ENCODE measurements at regions not wholly inside any gene's neighbourhood (a gene's known extent, or its start where the extent isn't known, plus 50 kb on each side); places are given as distances from the start of the nearest gene placed in this dataset.

DNA sequence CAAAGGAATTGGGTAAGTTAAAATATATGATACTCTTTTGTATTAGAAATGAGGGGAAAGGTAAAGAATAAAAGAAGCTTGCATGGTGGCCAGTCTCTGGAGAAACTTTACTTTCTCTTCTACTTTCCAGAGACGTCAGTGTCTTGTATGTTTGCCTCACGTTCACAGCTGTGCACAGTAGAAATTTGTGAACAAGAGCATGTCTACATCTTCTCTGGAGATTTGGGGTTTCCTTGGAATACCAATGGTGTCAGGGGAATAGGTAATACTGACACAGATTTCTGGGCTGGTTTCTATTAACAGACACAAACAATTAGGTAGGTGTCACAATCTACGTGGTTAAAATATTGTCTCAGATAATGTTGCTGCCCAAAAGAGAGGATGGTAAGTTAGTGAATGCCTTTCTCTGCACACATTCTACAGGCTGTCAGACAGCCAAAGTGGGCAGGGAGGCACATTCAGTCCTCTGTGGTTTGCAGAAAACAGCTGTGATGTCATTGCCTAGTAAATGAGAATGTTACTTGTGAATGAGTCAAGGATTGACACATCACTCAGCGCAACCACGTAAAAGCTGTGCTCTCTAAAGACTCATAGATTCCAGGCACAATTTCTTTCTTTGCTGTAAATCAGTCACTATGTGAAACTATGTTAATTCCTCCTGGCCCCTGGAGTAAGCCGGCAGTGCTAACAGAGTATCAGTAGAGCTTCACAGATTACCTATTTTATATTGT lies 397.1 kb downstream of the MAN2A1 start:
- Histone ChIP-seq H4K8ac (replicated peaks; ENCODE audit: insufficient read length, low read depth, low read length) (no peak overlapping the region), H3K27me3 (ENCODE audit: insufficient read depth, low read length) (no peaks in the 10 kb centered on the region), H3K4me1 (ENCODE audit: insufficient read depth, low read length) (no peaks in the 10 kb centered on the region), H3K23me2 (ENCODE audit: insufficient read length, low read depth, low read length, poor library complexity, severe bottlenecking) (no peaks in the 10 kb centered on the region), H2AK5ac (ENCODE audit: insufficient read length, low read length) (no peak overlapping the region), H3K9me3 (ENCODE audit: control insufficient read depth, low read depth, low read length) (no peaks in the 10 kb centered on the region), H2BK120ac (ENCODE audit: low read depth, low read length, poor library complexity, severe bottlenecking) (no peak overlapping the region), H2BK5ac (ENCODE audit: insufficient read length, low read length) (no peak overlapping the region), H3K27ac (ENCODE audit: insufficient read length, low read depth, low read length) (no peak overlapping the region), H3K23ac (ENCODE audit: insufficient read length, low read depth, low read length) (no peak overlapping the region), H4K91ac (ENCODE audit: insufficient read length, low read depth, low read length) (no peak overlapping the region), H3K9ac (ENCODE audit: extremely low read depth, insufficient read length, low read length) (no peak overlapping the region), H2BK15ac (ENCODE audit: low read depth, low read length) (no peak overlapping the region), H4K20me1 (ENCODE audit: control insufficient read depth, insufficient read depth, insufficient read length) (no peaks in the 10 kb centered on the region), H3K56ac (ENCODE audit: insufficient read length, low read depth, low read length) (no peak overlapping the region), H3K18ac (ENCODE audit: insufficient read length, low read depth, low read length) (no peak overlapping the region), H3K79me2 (ENCODE audit: insufficient read depth, low read length) (no peaks in the 10 kb centered on the region), H3K79me1 (ENCODE audit: insufficient read depth, low read depth, low read length, poor library complexity, severe bottlenecking) (no peaks in the 10 kb centered on the region), H3K4ac (ENCODE audit: low read depth, low read length) (no peak overlapping the region), H4K5ac (ENCODE audit: insufficient read length, low read depth, low read length) (no peak overlapping the region), H2BK12ac (ENCODE audit: insufficient read length, low read depth, low read length) (no peak overlapping the region), H2BK20ac (ENCODE audit: low read depth, low read length, poor library complexity, severe bottlenecking) (no peak overlapping the region), H3K14ac (ENCODE audit: insufficient read depth, low read length) (no peak overlapping the region), H3T11ph (ENCODE audit: low read length) (no peak overlapping the region), H2AFZ (ENCODE audit: low read length) (no peak overlapping the region), H3K4me2 (ENCODE audit: insufficient read depth, insufficient read length, low read length) (no peak overlapping the region)
- Mint-ChIP-seq H3K4me1 (no peaks in the 10 kb centered on the region), H3K4me3 (no peak overlapping the region), H3K36me3 (ENCODE audit: insufficient read depth in 1 of 3, low read depth in 3 of 3) (no peaks in the 10 kb centered on the region), H3K27ac (no peak overlapping the region), H3K9me3 (no peaks in the 10 kb centered on the region), H3K27me3 (ENCODE audit: low read depth) (no peaks in the 10 kb centered on the region)
- TF ChIP-seq, protein P1, sequence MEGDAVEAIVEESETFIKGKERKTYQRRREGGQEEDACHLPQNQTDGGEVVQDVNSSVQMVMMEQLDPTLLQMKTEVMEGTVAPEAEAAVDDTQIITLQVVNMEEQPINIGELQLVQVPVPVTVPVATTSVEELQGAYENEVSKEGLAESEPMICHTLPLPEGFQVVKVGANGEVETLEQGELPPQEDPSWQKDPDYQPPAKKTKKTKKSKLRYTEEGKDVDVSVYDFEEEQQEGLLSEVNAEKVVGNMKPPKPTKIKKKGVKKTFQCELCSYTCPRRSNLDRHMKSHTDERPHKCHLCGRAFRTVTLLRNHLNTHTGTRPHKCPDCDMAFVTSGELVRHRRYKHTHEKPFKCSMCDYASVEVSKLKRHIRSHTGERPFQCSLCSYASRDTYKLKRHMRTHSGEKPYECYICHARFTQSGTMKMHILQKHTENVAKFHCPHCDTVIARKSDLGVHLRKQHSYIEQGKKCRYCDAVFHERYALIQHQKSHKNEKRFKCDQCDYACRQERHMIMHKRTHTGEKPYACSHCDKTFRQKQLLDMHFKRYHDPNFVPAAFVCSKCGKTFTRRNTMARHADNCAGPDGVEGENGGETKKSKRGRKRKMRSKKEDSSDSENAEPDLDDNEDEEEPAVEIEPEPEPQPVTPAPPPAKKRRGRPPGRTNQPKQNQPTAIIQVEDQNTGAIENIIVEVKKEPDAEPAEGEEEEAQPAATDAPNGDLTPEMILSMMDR (conservative IDR thresholded peaks at IDR 0.05), result no peak
- no peak for DNase-seq
- no CpG with 5 or more reads among the region's 6 CpGs for WGBS (ENCODE audit: extremely low coverage, insufficient read length, low lambda C conversion rate)

All from H9 (cell line).